ENCODE measurements at regions not wholly inside any gene's neighbourhood (a gene's known extent, or its start where the extent isn't known, plus 50 kb on each side); places are given as distances from the start of the nearest gene placed in this dataset.

GRCh38 chr13:58043971-58044370 is 412.4 kb downstream of the PCDH17 start:
- DNase-seq (ENCODE audit: low read depth in 4 of 4, low spot score in 1 of 4), result no peak

DNA sequence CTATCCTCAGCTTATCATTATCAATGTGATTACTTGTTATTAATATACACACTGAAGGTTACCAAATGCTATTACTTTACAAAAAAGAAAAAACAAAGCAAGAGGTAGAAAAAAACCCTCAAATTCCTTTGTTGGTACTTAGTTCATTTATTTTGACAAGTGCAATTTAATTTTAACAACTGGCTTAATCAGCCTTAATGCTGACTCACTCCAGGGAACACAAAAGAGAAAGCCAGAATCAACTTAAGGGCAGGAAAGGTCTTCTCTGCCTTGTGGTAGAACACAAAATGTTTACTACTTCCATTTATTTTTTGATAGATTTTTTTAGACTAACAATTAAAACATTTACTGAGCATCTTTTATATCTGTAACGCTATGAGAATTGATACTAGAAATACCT is 417.1 kb downstream of the PCDH17 start:
- DNase-seq (ENCODE audit: low read depth in 4 of 4, low spot score in 1 of 4), result no peak

DNA sequence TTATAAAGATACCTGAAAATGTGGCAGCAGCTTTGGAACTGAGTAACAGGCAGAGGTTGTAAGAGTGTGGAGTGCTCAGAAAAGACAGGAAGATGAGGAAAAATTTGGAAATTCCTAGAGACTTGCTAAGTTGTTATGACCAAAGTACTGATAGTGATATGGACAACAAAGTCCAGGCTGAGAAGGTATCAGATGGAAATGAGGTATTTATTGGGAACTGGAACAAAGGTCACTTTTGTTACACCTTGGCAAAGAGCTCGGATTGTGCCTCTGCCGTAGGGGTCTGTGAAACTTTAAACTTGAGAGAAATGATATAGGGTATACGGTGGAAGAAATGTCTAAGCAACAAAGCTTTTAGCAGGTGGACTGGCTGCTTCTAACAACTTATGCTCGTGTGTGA is 419.9 kb downstream of the PCDH17 start:
- DNase-seq (ENCODE audit: low read depth in 4 of 4, low spot score in 1 of 4), result no peak

DNA sequence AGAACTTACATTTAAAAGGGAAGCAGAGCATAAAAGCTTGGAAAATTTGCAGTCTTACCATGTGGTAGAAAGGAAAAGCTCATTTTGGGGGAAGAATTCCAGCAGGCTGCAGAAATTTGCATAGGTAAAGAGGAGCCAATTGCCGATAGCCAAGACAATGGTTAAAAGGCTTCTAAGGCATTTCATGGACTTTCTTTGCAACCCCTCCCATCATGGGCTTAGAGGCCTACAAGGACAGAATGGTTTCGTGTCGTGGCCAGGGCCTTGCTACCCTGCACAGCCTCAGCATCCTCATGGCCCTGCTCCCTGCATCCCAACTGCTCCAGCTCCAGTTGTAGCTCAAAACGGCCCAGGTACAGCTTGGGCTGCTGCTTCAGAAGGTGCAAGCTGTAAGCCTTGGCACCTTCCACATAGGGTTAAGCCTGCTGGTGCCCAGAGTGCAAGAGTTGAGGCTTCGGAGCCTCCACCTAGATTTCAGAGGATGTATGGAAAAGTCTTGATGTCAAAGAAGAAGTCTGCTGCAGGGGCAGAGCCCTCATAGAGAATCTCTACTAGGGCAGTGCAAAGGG is 420.3 kb downstream of the PCDH17 start:
- DNase-seq (ENCODE audit: low read depth in 4 of 4, low spot score in 1 of 4), result no peak

DNA sequence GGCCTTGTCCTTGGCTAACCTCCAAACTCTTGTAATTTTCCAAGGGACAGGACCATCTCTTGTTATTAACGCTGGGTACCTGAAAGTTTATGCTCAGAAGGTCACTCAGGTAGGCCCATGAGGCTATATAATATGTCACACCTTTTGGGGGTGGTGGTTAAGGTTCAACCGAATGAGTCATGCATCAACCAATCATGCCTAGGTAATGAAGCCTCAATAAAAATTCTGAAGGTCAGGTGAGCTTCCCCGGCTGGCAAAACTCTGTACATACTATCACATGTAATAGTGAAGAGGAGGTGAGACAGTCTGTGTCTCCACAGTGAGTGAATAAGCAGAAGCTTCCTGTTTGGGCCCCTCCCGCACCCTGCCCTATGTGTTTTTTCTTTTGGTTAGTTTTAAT is 424.9 kb downstream of the PCDH17 start:
- no peak for DNase-seq (ENCODE audit: low read depth in 4 of 4, low spot score in 1 of 4)

- DNase-seq (ENCODE audit: low read depth in 4 of 4, low spot score in 1 of 4), result no peak
Measured at GRCh38 chr13:58059624-58060023, 428.1 kb downstream of the PCDH17 start.

DNA sequence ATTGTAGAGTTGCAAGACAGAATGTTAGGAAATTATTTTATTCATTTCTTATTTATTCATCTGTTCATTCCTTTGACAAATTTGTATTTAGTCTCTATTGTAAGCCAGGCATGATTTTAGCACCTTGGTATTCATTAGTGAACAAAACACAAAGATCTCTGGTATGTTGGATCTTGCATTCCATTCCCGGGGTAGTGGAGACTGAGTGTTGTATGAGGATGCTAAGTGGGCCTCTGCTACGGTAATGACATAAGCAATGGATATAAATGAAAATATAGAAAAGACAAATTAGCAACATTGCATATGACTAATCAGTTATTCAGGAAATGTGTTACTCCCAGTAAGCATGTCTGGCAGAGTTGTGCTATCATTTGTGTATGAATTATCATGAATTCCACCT is 449.3 kb downstream of the PCDH17 start:
- no peak for DNase-seq (ENCODE audit: low read depth in 4 of 4, low spot score in 1 of 4)

- no peak for DNase-seq (ENCODE audit: low read depth in 4 of 4, low spot score in 1 of 4)
Measured at GRCh38 chr13:58081301-58081820, 449.8 kb downstream of the PCDH17 start.

GRCh38 chr13:58083064-58083463 is 451.5 kb downstream of the PCDH17 start:
- DNase-seq (ENCODE audit: low read depth in 4 of 4, low spot score in 1 of 4), result no peak

DNA sequence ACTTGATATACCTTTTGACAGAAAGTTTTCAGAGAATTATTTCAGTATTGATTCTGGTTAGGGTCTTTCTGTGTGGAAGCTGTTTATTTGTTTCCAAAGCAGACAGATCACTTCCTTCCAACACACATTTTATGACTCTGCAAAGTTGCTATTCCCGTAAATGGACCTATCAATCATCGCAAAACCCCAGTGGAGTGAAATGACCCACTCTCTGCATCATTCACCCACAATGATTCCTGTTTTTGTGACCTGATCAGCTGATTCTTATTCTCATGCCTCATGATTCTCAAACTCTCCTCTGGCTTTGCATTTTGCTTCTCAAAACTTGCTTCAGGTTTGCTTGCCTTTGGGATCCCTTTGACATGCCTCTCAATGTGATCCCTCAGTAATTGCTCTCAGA is 453.7 kb downstream of the PCDH17 start:
- no peak for DNase-seq (ENCODE audit: low read depth in 4 of 4, low spot score in 1 of 4)

DNA sequence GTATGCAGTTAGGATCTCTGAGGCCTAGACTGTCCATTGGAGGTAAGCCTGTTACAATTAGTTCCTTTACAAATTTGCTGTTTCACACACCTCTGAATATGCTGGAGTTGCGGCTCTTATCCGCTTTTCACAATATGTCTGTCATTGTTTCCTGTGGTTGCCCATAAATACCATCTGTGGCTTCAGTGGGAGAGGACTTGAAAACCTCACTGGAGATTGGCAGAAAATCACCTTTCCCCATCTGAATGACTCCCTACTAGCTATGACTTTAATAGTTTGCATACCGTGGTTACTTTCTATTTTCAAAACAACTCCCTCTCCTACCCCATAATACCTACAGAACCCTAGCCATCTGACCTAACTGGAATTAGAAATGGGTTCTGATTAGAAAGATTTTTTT is 454.3 kb downstream of the PCDH17 start:
- no peak for DNase-seq (ENCODE audit: low read depth in 4 of 4, low spot score in 1 of 4)

DNA sequence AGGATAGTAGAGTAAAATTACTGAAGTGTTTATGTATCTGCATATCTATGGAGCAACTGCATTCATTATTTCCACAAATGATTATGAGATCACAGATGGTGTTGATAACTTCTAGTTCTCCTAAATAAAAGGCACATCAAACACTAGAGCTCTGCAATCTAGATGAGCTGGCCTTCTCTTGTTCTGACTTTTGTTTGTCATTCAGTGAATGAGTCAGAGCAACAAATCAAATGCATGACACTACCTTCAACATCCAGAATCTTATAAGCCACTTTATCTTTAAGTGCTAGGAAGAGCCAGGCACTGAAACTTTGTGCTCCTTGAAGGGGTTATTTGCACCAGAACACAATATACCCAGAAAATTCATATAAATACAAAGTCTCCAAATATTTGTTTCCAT is 456.0 kb downstream of the PCDH17 start:
- no peak for DNase-seq (ENCODE audit: low read depth in 4 of 4, low spot score in 1 of 4)

DNA sequence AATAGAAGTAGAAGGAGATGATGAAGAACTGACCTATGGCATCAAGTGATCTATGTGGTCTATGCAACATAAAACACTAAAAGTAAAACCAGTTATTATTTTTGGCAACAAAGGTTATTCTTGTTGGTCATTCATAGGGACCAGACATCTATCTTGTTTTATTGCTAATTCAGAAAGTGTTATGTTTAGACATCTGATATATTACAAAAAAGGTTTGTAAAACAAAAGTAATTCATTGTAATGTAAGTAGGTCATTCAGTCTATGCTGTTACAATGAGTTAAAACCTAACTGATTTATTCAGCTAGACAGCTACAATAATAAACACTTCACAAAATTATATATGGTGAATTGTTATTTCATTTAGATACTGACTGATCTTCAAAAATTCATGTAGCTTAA is 461.9 kb downstream of the PCDH17 start:
- DNase-seq (ENCODE audit: low read depth in 4 of 4, low spot score in 1 of 4), result no peak

DNA sequence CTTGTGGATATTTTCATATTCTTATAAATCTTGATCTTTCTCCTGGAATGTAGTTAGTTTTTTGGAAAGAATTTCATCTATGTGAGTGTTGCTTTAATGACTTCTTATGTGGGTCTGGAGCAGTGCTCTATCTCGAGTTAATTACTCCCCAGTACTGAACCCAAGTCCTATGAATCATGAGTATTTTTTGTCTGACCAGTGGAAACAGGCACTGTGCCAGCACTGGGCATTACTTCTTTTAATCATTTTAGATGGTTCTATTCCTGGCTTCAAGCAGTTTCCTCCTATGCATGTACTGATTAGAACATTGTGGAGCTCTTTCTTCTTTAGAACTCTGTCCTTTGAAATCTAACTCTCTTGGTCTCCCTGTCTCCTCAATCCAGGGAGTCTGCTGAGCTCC is 466.3 kb downstream of the PCDH17 start:
- no peak for DNase-seq (ENCODE audit: low read depth in 4 of 4, low spot score in 1 of 4)

GRCh38 chr13:58119351-58119750 is 487.8 kb downstream of the PCDH17 start:
- DNase-seq (ENCODE audit: low read depth in 4 of 4, low spot score in 1 of 4), result no peak

GRCh38 chr13:58119804-58120203 is 488.3 kb downstream of the PCDH17 start:
- no peak for DNase-seq (ENCODE audit: low read depth in 4 of 4, low spot score in 1 of 4)

GRCh38 chr13:58126496-58126895 is 495.0 kb downstream of the PCDH17 start:
- no peak for DNase-seq (ENCODE audit: low read depth in 4 of 4, low spot score in 1 of 4)

GRCh38 chr13:58134012-58134411 is 502.5 kb downstream of the PCDH17 start:
- DNase-seq (ENCODE audit: low read depth in 4 of 4, low spot score in 1 of 4), result no peak

GRCh38 chr13:58134525-58134924 is 503.0 kb downstream of the PCDH17 start:
- no peak for DNase-seq (ENCODE audit: low read depth in 4 of 4, low spot score in 1 of 4)

DNA sequence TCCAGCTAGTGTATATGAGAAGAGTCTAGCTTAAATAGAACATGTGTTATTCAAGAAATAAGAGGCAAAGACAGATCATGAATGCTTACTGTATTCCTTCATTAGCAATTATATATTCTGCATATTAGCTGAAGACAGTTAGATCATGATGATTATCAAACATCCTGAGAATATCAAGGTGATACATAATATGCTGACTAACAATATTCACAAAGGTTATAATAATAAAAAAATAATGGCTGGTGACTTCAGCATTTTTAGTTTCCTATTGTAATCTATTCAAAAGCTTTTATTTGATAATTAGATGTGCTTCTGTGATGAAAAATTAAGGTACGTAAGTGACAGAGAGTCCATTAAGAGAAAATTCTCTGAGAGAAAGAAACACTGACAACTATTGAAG is 511.4 kb downstream of the PCDH17 start:
- no peak for DNase-seq (ENCODE audit: low read depth in 4 of 4, low spot score in 1 of 4)

- no peak for DNase-seq (ENCODE audit: low read depth in 4 of 4, low spot score in 1 of 4)
Measured at GRCh38 chr13:58144616-58145015, 513.1 kb downstream of the PCDH17 start.

- DNase-seq (ENCODE audit: low read depth in 4 of 4, low spot score in 1 of 4), result no peak
Measured at GRCh38 chr13:58151452-58151851, 519.9 kb downstream of the PCDH17 start.

GRCh38 chr13:58160980-58161379 is 529.4 kb downstream of the PCDH17 start:
- no peak for DNase-seq (ENCODE audit: low read depth in 4 of 4, low spot score in 1 of 4)

DNA sequence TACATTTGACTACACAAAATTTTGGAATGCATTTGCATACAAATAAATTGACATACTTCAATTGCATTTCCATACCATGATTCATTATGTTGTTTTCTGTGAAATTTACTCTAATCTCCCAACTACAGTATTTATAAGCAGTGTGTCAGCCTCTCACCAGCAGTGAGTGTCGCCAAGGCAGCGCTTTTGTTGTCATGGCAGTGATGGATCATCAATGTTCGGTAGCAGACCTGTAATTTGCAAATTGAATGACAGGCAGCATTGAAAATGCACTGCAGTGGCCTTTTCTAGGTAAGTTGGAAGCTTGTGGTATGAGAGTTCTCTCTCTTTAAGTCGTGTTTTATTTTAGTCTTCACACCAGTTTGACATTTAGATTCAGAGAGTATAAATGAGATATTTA is 534.1 kb downstream of the PCDH17 start:
- DNase-seq (ENCODE audit: low read depth in 4 of 4, low spot score in 1 of 4), result no peak
